ENCODE measurements at regions not wholly inside any gene's neighbourhood (a gene's known extent, or its start where the extent isn't known, plus 50 kb on each side); places are given as distances from the start of the nearest gene placed in this dataset.
A peak's percentile ranks its signal among the peaks of the same experiment; 100 is the strongest.

- Histone ChIP-seq H3K9me3 (no peaks in the 10 kb centered on the region), H3K4me1 (ENCODE audit: control insufficient read depth in 1 of 2, insufficient read depth in 2 of 2, low read depth in 1 of 2, low read length in 1 of 2) (peaks cover 0 to 21% of the 10 kb centered on the region in 2 experiments; a peak in 2 of 4 replicates), H4K20me1 (ENCODE audit: insufficient read depth) (no peaks in the 10 kb centered on the region), H3K27ac (ENCODE audit: low read depth in 2 of 2, low read length in 1 of 2) (peak overlapping the region in 1 of 2 experiments; percentile 91; a peak in 1 of 4 replicates), H3K9me2 (no peaks in the 10 kb centered on the region), H3K4me2 (no peak overlapping the region), H2AFZ (ENCODE audit: low read depth) (no peak overlapping the region; the same call in 1 of the 2 replicates), H3F3A (replicated peaks; ENCODE audit: insufficient read depth) (peaks cover 23% of the 10 kb centered on the region), H3K9ac (no peak overlapping the region), H3K4me3 (ENCODE audit: low read depth in 2 of 2, low read length in 1 of 2) (no peak overlapping the region), H3K79me2 (ENCODE audit: insufficient read depth) (no peaks in the 10 kb centered on the region), H3K27me3 (ENCODE audit: insufficient read depth) (no peaks in the 10 kb centered on the region), H3K36me3 (replicated peaks in 1 of 2; ENCODE audit: control insufficient read depth in 1 of 2, insufficient read depth in 2 of 2, low read length in 1 of 2) (no peaks in the 10 kb centered on the region)
- POLR2A ChIA-PET: no interaction called here
- WGBS (ENCODE audit: low lambda C conversion rate): 41% methylated on average over 3 of the region's 3 CpGs
- CTCF ChIA-PET: interaction anchor here (1.0 kb wide), 1 partner anchor 114 kb away, joined by 3 read pairs; the partner anchor contains the start of gene PFDN4
- no peak for DNase-seq
- no peak for TF ChIP-seq REST (IDR thresholded peaks at IDR 0.05; ENCODE audit: low read depth, low read length)
These were observed 113.6 kb downstream of the PFDN4 start for GRCh38 chr20:54321352-54322087.

DNA sequence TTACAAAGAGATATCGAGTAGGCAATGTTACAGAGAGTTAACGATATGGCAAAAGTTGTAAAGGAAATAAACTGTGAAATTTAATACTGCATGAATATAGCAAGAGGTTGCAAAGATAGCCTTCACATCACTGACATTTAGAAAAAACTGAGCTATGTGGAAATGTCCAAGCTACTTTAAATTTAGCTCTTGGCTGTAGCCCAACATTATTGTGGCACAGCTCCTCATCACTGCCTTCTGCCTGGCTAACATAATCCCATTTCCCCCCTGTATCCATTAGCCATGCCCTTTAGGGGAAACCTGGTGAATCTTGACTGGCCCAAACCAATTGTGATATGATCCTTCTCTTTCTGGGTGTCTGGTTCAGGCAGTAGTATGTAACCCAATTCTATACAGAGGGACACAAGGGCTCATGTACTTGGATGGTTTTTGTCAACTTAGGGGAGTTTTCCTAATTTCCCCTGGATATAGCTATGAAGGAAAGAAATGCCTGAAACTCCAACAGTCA is 115.4 kb downstream of the PFDN4 start:
- Histone ChIP-seq H3K27me3 (ENCODE audit: insufficient read depth) (no peaks in the 10 kb centered on the region), H3K9ac (no peak overlapping the region), H4K20me1 (ENCODE audit: insufficient read depth) (no peaks in the 10 kb centered on the region), H3K36me3 (replicated peaks in 1 of 2; ENCODE audit: control insufficient read depth in 1 of 2, insufficient read depth in 2 of 2, low read length in 1 of 2) (no peaks in the 10 kb centered on the region), H3K9me2 (no peaks in the 10 kb centered on the region), H3K4me2 (no peak overlapping the region), H3K79me2 (ENCODE audit: insufficient read depth) (no peaks in the 10 kb centered on the region), H2AFZ (ENCODE audit: low read depth) (no peak overlapping the region), H3K9me3 (no peaks in the 10 kb centered on the region), H3K27ac (ENCODE audit: low read depth in 2 of 2, low read length in 1 of 2) (peak overlapping the region in 1 of 2 experiments; percentile 31; a peak in 1 of 4 replicates), H3K4me1 (ENCODE audit: control insufficient read depth in 1 of 2, insufficient read depth in 2 of 2, low read depth in 1 of 2, low read length in 1 of 2) (peaks cover 0 to 21% of the 10 kb centered on the region in 2 experiments; a peak in 2 of 4 replicates), H3F3A (replicated peaks; ENCODE audit: insufficient read depth) (peaks cover 23% of the 10 kb centered on the region), H3K4me3 (ENCODE audit: low read depth in 2 of 2, low read length in 1 of 2) (no peak overlapping the region)
- ChIA-PET POLR2A (no interaction called here), CTCF (no interaction called here)
- DNase-seq: no peak
- TF ChIP-seq PBX3 (IDR thresholded peaks at IDR 0.05) (peak; percentile 64), EP300 (IDR thresholded peaks at IDR 0.05; ENCODE audit: borderline replicate concordance in 1 of 2, low read depth in 1 of 2, low read length in 1 of 2) (peak in 1 of 2 experiments; percentile 66; a peak in 1 of 4 replicates), TCF12 (IDR thresholded peaks at IDR 0.05) (peak; percentile 55; the same call in 1 of the 2 replicates), TEAD4 (IDR thresholded peaks at IDR 0.05; ENCODE audit: borderline replicate concordance, insufficient read depth) (0 out of 2 replicates have a peak, but pooled peaks have one; percentile 11), MEF2A (IDR thresholded peaks at IDR 0.05; ENCODE audit: borderline replicate concordance, low read depth) (peak; percentile 77; the same call in 1 of the 2 replicates), NFIC (IDR thresholded peaks at IDR 0.05; ENCODE audit: borderline replicate concordance) (peak; percentile 55; the same call in 1 of the 2 replicates), FOXM1 (IDR thresholded peaks at IDR 0.05; ENCODE audit: low read depth) (no peak), USF1 (IDR thresholded peaks at IDR 0.05; ENCODE audit: borderline replicate concordance, low read depth) (no peak), GATA2 (CRISPR knock-in tag; IDR thresholded peaks at IDR 0.05) (no peak)
- 30% methylated on average over 2 of the region's 2 CpGs for WGBS (ENCODE audit: low lambda C conversion rate)

All from SK-N-SH (cell line).